ENCODE measurements at regions not wholly inside any gene's neighbourhood (a gene's known extent, or its start where the extent isn't known, plus 50 kb on each side); places are given as distances from the start of the nearest gene placed in this dataset.
"Not testable (repeated sequence)": the region's sequence is repeated elsewhere in the genome, so short reads cannot be mapped to it uniquely, and the experiment has no call there.

DNA sequence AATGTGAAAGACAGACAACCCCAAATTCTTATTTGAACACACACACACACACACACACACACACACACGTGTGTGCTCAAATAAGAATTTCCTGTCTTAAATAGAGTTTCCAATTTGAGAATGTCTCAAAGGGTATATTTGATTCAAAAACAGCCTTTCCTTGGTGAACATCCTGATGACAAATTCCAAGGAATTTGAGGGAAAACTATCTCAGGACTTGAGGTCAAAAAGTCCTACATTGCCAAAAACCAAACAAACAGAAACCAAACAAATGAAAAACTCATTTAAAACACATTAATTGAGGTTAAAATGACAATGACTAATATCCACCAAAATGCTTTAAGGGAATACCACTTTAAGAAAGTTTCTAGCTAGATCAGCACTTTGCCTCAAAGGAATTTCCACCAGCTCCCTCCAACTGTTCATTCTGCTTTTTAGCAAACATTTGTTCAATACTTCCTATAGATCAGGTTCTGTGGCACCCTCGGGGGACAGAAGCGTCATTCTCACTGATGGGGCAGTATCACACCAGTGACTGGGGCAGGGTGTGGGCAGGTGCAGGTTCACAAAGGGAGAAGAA is 232.1 kb upstream of the TRIB2 start:
- no peak for DNase-seq

DNA sequence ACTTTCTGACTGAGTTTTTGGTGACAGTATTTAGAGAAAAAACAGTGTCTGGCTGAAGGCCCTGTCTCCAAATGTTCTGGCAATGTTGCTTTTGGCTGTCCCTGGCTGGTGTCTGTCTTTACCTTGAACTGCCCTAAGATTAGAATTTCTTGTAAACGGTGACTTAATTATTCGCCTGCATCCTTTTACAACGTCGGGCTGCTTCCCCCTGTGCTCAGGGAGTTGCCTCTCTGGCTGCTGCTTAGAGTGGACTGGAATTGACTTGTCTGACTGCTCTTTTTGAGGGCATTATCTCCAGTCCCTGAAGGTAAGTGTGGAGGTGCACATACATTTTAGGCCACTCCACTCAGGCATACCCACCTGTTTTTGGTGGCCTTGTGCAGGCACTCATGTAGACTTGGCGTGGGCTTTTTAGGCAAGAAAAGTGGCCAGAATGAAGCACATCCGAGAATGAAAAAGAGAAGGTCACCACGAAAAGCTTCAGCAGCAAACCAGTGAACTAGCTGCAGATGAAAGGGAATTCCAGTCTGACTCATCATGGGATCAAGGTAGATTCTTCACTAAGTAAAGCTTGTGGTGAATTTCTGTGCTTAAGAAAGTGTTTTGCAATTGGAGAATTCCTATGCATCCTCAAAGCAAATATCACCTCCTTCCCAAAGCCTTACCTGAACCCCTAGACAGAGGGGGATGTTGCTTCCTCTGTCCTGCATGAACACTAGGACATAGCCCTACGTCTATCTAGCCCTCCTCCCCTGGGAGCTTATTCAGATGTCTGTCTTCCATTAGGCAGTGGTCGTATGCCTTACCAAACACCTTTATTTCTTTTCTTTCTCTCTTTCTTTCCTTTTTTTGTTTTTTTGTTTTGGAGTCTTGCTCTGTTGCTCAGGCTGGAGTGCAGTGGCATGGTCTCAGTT is 230.3 kb upstream of the TRIB2 start:
- no peak for DNase-seq

DNA sequence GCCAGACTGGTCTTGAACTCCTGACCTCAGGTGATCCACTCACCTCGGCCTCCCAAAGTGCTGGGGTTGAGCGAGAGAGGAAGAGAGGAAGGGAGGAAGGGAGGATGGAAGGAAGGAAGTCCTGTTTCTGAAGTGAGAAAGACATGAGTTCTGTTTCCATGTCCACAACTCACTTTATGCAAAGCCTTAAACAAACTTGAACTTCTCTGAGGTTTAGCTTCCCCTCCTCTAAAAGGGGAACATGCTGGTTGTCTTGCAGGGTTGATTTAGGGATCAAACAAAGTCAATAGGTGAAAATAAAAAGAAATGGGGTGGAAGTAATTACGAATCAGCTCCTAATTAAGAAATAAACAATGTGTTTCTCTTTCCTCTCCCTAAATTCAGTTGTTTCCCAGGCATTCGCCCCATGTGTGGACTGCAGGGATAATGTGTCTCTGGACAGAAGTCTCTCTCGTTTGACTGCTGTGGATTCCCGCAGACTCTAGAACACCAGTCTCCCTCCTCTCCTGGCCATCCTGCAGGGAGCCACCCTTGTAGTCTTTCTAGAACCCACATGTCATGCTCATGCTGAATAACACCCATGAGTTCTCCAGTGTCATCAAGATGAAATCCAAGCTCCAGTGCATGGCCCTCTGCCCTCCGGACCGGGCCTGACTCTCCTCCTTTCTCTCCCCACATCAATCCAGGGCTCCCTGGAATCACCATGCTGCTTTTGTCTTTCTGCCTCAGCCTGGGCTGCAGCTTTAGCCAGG is 229.3 kb upstream of the TRIB2 start:
- no peak for DNase-seq

DNA sequence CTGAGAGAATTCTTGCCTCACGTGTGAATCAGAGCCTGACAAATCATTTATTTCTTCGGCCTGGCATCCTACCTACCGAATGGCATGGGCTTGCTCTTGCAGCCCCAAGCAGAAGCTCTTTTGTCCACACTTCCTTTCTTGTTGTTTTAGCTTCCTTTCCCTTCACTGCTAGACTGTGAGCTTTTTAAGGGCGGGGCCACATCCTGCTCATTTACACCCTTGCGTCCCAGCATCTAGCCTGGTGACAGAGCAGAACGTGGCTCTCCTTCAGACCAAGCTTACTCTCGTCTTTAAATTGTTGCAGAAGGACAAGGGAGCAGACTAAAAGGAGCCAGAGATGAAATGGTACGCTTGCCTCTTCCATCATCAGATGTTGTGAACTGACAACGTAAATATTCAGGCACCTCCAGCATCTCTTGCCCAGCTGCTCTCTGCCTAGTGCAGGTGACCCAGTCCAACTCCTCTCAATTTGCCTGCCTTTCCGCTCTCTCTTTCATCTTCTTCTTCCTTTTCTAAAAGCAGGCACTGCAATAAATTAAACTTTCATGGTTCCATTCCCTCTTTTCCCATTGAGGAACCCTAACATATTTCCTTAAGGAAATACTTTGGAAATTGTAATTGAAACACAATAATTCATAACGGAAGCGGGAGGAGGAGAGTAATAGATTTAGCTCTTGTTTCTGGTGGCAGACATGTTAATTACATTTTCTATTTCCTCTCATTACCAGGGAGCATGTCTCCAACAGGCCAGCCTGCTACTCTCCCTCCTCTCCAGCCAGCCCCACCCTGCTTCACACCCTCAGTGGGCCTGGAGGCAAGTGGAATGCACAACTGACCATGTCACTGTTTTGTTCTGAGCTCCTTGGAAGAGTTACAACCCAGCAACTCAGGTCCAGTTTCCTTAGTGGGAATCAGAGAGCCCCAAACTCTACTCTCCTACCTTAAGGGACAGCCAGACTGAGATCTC is 228.1 kb upstream of the TRIB2 start:
- DNase-seq = no peak

DNA sequence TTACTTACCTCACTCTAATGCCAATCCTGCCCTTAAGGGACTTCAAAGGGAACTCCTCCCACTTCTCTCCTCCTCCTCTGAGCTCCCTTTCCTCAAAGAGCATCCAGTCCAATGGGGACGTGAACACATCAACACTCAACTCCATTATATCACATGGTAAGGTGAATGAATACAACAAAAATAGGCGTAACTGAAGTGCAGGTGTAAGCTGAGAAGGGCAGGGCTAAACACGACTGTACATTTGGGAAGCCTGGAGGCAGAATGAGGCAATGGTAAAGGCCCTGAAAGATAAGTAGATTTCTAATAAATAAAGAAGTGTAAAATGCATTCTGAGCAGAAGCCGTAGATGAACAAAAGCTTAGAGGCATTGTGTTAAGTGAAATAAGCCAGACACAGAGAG is 226.1 kb upstream of the TRIB2 start:
- no peak for DNase-seq

DNA sequence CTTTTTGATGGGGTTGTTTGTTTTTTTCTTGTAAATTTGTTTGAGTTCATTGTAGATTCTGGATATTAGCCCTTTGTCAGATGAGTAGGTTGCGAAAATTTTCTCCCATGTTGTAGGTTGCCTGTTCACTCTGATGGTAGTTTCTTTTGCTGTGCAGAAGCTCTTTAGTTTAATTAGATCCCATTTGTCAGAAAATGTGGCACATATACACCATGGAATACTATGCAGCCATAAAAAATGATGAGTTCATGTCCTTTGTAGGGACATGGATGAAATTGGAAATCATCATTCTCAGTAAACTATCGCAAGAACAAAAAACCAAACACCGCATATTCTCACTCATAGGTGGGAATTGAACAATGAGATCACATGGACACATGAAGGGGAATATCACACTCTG is 224.4 kb upstream of the TRIB2 start:
- not testable (repeated sequence) for DNase-seq

DNA sequence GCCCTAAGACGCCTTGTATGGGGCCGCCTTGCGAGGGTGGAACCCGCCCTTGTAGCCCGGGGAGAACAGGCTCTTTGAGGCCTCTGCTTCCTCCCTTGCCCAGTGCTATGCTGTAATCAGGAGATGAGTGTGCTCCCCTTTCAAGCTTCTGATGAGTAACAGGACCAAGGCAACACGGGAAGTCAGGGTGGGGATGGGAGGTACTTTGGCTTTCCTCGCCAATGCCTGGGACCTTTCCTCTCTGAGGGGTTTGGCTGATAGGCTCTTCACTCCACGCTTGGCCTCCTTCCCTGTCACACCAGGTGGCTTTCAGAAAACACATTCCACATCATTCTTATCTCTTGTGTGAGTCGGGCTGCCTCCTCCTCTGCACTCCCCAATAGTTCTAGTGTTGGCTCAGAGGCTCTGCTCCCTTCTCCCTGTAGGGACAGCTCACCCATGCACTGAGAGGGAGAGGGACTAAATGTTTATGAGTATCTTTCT is 223.7 kb upstream of the TRIB2 start:
- DNase-seq = no peak

DNA sequence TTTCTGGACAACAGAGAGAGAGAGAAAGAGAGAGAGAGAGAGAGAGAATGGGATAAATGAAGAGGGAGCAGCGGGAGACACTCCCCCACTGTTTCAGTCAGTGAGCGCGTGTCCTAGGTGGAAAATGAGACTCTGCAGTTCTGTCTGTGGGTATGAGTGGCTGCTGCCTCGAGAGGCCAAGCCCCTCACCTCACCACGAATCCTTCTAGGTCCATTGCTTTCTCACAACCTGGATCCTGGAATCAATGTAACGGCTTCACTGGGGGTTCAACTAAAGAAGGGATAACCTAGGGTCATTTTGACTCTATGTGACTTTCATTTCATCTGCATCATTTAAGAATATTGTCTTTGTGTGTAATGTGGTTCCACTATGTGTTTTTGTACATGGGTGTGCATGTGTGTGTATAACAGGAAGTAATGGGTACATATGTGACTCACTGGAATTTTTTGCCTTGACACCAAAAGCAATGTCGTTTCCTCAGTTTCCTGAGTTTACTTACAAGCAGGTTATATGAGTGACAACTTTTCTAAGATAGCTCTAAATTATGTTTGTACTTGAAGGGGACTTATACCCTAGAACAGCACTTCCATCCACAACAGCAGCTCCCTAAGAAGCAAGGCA is 221.4 kb upstream of the TRIB2 start:
- no peak for DNase-seq

DNA sequence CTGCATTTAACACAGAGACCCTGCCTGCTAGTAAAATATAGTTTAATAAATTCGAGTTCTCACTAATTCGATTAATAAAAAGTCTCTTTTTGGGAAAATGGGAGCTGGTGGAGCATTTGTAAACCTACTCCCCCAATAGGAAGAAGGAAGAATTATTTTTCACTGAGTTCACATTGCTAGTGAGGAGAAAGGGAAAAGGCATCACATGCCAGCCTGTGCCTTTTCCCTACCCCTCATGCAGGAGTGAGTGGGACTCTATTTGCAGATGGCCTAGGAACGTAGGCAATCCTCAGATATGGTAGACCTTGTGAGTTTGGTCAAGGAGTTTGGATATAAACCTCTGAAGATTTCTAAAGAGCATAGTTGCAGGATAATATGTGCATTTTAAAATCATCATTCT is 218.4 kb upstream of the TRIB2 start:
- DNase-seq = no peak

DNA sequence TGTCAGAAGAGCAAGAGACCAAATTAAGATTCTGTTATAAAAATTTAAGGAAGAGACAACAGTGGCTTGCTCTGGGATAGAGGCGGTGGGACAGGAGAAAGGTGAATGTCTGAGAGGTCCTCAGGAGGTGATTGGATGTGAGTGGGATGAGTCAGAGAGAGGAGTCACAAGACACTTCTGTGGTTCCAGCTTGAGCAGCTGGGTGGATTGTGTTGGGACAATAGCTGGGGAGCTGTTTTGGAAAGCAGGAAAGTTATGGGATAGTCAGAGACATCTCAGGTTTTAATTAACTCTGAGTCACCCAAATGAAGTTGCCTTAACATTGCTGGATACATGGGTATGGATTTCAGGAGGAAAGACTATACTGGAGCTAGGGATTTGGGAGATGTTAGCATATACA is 218.0 kb upstream of the TRIB2 start:
- DNase-seq = no peak

DNA sequence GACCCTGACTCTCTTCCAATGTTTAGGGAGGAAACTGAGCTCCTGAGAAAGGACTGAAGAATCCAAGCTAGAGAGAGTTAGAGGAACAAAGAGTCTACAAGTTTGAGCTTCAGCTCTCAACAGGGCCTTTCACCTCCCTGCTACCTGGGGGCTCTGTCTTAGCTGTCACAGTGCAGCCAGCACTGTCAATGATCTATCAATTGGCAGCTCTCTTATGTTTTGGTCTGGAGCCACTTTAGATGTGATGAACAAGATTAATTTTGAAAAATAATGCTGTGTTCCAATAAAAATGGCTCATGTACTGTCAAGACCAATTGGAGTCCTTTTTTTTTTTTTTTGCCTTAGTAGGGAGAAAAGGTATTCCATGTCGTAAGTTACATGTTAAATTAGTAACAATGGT is 215.8 kb upstream of the TRIB2 start:
- no peak for DNase-seq

DNA sequence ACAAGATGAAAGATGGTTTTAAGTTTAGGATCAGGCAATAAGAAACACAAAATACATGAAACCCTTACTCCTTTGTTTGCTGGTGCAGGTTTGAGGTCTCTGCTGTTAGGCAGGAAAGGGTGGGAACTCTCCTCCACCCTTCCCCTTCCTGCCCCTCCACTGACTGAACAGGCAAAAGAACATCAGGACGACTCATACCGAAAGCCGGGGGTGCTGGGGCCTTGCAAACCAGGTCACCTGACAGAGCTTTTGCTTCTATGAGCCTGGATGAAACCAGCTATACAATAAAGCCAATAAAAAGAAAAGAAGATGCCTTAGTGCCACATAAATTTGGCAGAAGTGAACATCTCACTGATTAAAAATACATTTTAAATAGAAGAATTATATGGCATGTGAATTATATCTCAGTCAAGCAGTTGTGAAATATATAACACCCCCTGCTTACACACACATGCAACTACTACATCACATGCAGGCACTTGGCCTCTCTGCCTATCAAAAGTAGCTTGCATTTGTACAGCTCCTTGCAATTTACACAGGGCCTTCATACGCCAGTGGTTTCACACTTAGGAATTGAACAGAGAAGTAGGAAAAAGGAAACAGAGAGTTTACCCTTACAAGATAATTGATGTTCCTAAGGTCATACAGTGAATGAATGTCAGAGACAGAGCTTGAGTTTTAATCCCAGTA is 215.1 kb upstream of the TRIB2 start:
- DNase-seq = no peak

DNA sequence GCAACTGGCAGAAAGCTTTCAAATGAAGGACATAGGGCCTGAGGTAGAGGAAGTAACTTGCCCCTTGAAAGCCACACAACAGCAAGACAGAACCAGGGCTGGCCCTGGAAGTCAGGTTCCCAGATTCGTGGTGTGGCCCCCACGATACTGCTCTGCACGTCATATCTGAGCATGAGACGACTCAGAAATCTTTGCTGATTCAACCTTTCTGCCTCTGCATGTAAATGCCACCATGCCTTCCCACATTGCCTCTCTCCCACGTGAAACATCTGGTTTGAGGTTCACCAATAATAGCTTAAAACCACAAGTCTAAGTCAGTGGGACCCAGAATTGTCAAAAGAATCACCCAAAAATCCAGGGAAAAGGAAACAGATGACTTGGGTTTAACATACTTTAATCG is 214.0 kb upstream of the TRIB2 start:
- DNase-seq = no peak

DNA sequence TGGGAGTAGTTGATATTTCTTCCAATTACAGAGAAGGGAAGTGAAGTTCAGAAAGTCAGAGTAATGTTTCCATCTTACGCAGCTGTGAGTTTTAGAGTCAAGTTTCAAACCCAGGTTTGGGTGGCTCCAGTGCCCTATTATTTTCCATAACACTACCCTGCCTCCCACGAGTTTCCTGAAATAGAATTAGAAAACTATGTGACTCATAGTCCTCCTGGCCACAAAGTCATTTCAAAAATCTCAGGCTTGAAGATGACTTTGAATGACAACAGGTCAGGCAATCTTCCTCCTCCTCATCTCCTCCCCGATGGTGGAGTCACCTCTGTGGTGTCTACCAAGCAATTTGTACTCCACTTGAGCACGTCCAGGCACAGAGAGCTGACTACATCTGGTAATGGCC is 212.3 kb upstream of the TRIB2 start:
- no peak for DNase-seq

DNA sequence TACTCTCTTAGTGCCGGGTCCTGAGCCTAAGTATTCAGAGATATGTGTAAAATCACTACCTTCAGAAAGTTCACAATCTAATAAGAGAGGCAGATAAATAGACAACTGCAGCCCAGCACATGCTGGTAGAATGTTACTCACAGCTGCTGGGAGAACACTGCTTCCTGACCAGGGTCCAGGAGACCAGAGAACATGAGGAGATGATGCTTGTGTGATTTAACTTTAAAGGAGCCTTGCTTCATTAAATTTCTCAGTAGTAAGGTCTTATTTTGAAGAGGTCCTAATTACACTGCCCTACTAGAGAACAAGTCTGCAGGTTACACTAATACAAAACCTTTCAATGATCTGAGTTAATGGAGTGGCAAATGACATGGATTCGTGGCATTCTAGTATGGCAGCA is 209.9 kb upstream of the TRIB2 start:
- DNase-seq = no peak

DNA sequence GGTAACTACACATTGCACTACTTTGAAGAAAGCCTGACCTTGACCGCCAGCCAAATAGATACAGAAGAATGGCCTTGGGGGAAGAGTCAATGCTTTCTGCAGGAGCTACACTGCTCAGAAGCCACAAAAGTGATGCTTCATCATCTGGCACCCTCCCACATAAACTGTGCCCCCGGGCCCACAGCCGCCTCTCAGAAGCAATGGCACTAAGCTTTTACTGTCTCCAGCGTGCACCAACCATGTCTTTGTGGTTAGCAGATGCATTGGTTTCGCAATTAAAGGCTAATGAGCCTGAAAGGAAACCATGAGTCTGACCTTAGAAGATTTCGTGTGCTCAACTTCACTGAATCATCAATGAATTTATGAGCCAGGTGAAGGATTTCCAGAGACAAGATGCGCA is 209.4 kb upstream of the TRIB2 start:
- DNase-seq = no peak

DNA sequence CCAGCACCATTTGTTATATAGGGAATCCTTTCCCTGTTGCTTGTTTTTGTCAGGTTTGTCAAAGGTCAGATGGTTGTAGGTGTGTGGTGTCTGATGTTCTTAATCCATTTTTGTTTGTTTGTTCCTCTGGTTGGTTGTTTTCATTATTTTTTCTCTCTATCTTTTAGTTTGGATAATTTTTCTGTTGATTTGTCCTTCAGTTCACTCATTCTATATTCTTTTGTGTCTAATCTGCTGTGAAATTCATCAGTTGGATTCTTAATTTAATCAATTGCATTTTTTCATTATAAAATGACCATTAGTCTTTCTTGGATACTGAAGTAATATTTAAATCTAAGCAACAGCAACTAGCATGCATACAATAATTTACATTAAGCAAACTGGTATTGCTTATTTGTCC is 206.7 kb upstream of the TRIB2 start:
- DNase-seq = no peak

DNA sequence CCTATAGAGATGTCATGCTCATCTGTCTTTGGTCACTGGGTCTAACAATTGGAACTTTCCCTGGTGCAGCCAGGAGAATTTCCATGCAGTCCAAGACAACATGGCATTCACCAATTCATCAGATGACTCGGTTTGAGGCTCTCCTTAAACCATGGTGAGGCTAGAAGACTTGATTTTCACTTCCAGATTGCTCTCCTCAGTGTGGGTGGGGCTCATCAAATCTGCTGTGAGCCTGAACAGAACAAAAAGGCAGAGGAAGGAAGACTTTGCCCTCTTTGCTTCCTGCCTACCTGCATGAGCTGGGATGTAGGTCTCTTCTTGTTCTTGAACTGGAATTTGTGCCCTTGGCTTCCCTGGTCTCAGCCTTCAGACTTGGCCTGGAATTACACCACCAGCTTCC is 203.4 kb upstream of the TRIB2 start:
- DNase-seq = no peak

DNA sequence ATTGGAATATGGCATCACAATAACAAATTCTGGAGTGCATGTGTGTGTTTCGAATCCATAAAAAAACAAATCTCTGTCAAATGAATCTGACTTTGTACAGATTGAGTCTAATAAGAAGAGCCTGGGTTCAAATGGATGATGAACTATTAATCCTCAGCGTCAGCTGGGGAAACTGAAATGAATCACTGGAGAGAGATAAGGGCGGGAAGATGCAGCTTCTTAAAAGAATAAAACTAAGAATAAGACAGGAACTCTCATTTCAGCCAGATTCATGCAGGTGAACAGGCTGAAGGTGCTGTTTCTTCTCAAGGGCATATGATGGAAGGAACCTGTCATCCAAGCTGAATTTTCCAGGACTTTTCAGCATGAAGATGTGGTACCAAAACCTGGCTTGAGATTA is 202.6 kb upstream of the TRIB2 start:
- no peak for DNase-seq

DNA sequence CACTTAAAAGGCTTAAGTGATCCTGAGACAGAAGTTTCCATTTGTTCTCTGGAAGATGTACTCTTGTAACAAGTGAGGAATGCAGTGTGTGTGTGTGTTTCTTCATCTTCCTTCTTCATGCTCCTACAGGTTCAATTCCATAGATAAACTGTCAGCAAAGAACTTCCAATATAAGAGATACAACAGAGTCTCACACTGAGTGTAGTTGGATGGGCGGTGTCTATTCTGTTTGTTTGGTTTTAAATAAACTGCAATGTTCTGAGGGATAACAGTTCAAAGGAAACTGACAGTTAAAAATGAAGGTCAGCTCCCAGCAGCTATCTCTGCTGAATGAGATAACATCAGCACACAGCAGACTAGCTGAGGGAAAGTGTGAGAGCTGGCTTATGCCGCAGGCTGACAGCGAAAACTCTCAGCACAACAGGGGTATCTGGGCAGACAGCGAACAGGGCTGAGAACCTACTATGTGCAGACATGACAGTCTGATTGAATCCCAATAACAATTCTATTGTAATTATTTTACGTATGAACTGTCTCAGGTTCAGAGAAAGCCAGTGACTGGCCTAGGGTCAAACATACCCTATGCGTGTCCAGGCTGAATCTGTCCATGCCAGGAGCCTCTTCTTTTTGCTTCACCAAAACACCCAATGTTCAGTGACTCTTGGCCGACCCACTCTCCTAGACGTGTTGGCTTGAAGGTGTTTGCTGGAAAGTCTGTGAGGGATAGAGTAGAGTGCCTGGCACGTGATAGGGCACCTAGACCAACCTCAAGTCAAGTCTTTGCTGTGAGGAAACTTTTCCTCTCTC is 201.9 kb upstream of the TRIB2 start:
- DNase-seq = no peak

DNA sequence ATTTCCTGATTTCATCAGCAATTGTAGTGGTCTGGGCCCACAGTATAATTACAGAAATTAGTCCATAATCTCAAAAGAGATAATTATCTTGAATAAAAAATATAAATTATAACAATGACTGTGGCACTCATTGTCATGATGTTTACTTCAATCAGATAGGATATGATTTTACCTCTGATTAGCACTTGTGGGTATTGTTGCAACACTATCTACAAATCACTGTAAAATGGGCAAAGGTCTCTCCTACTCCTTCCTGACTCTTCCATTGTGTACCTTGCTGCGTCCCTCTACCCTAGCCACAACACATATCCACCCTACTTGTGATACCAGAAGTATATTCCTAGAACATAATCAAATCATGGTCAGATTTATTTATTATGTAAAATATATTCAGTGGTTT is 200.9 kb upstream of the TRIB2 start:
- no peak for DNase-seq
